ENCODE measurements at regions not wholly inside any gene's neighbourhood (a gene's known extent, or its start where the extent isn't known, plus 50 kb on each side); places are given as distances from the start of the nearest gene placed in this dataset.

DNA sequence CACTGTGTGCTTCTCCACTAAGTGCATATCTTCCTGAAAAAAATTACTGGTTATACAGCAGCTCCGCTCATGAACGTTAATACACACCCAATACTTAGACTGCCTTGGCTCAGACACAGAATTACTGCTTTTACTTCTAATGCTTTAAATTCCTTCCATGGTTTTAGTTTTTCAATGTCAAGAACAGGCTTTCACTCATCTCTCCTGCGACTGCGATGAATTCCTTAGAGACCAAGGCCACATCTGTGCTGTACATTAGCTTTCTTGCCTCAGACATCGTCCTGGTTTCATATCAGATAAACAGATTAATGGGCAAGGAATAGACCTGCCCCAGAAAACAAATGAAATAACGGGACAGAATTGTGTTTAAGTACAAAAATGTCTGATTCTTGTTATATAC lies 120.2 kb downstream of the CYP26A1 start:
- intact Hi-C loops (cut with DNase I) = no loop called here
- DNase-seq = no peak
- Histone ChIP-seq H3K9ac (ENCODE audit: low read length in 3 of 3) (no peak overlapping the region), H3K4me3 (ENCODE audit: low read length in 3 of 3) (no peak overlapping the region), H3K9me3 (ENCODE audit: control insufficient read depth in 2 of 3, insufficient read depth in 1 of 3, low read length in 3 of 3) (no peaks in the 10 kb centered on the region), H3K36me3 (ENCODE audit: control insufficient read depth in 2 of 3, insufficient read depth in 3 of 3, low read length in 3 of 3) (no peaks in the 10 kb centered on the region), H3K4me1 (ENCODE audit: control insufficient read depth in 2 of 3, insufficient read depth in 2 of 3, low read depth in 1 of 3, low read length in 3 of 3) (peaks cover 0 to 2% (median 0%) of the 10 kb centered on the region in 3 donors), H3K27me3 (ENCODE audit: control insufficient read depth, insufficient read depth, low read length) (no peaks in the 10 kb centered on the region), H3K27ac (ENCODE audit: low read depth in 2 of 2, low read length in 2 of 2) (no peak overlapping the region)
- FAIRE-seq = no peak
- TF ChIP-seq, protein P1, sequence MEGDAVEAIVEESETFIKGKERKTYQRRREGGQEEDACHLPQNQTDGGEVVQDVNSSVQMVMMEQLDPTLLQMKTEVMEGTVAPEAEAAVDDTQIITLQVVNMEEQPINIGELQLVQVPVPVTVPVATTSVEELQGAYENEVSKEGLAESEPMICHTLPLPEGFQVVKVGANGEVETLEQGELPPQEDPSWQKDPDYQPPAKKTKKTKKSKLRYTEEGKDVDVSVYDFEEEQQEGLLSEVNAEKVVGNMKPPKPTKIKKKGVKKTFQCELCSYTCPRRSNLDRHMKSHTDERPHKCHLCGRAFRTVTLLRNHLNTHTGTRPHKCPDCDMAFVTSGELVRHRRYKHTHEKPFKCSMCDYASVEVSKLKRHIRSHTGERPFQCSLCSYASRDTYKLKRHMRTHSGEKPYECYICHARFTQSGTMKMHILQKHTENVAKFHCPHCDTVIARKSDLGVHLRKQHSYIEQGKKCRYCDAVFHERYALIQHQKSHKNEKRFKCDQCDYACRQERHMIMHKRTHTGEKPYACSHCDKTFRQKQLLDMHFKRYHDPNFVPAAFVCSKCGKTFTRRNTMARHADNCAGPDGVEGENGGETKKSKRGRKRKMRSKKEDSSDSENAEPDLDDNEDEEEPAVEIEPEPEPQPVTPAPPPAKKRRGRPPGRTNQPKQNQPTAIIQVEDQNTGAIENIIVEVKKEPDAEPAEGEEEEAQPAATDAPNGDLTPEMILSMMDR (IDR thresholded peaks at IDR 0.05; ENCODE audit: borderline replicate concordance, extremely low read depth, insufficient read depth) = no peak

GRCh38 chr10:93198401-93199131 lies 124.9 kb downstream of the CYP26A1 start:
- Histone ChIP-seq H3K27ac (ENCODE audit: low read depth in 2 of 2, low read length in 2 of 2) (peak overlapping the region in 1 of 2 donors; percentile 41), H3K4me3 (ENCODE audit: low read length in 3 of 3) (peak overlapping the region; percentile 28 to 65 (median 58)), H3K4me1 (ENCODE audit: control insufficient read depth in 2 of 3, insufficient read depth in 2 of 3, low read depth in 1 of 3, low read length in 3 of 3) (peaks cover 0 to 6% (median 4%) of the 10 kb centered on the region in 3 donors), H3K9me3 (ENCODE audit: control insufficient read depth in 2 of 3, insufficient read depth in 1 of 3, low read length in 3 of 3) (no peaks in the 10 kb centered on the region), H3K9ac (ENCODE audit: low read length in 3 of 3) (peak overlapping the region in 2 of 3 donors; percentile 3 to 16), H3K36me3 (ENCODE audit: control insufficient read depth in 2 of 3, insufficient read depth in 3 of 3, low read length in 3 of 3) (no peaks in the 10 kb centered on the region), H3K27me3 (ENCODE audit: control insufficient read depth, insufficient read depth, low read length) (no peaks in the 10 kb centered on the region)
- TF ChIP-seq, protein P1 (IDR thresholded peaks at IDR 0.05; ENCODE audit: borderline replicate concordance, extremely low read depth, insufficient read depth) = no peak
- peak in 4 of 5 donors; percentile 48 to 78 (median 64) for DNase-seq
- FAIRE-seq = no peak
- intact Hi-C loops (cut with DNase I) = no loop called here

- Histone ChIP-seq H3K9me3 (ENCODE audit: control insufficient read depth in 2 of 3, insufficient read depth in 1 of 3, low read length in 3 of 3) (no peaks in the 10 kb centered on the region), H3K9ac (ENCODE audit: low read length in 3 of 3) (peak overlapping the region in 2 of 3 donors; percentile 3 to 16)
- FAIRE-seq = peak; percentile 19
These were observed 125.6 kb downstream of the CYP26A1 start for GRCh38 chr10:93199191-93199751.

More at GRCh38 chr10:93199191-93199751, 125.6 kb downstream of the CYP26A1 start:
- TF ChIP-seq, protein P1 (IDR thresholded peaks at IDR 0.05; ENCODE audit: borderline replicate concordance, extremely low read depth, insufficient read depth) = no peak
- Histone ChIP-seq H3K36me3 (ENCODE audit: control insufficient read depth in 2 of 3, insufficient read depth in 3 of 3, low read length in 3 of 3) (no peaks in the 10 kb centered on the region), H3K4me3 (ENCODE audit: low read length in 3 of 3) (peak overlapping the region; percentile 28 to 65 (median 58)), H3K27ac (ENCODE audit: low read depth in 2 of 2, low read length in 2 of 2) (peak overlapping the region; percentile 1 to 41), H3K27me3 (ENCODE audit: control insufficient read depth, insufficient read depth, low read length) (no peaks in the 10 kb centered on the region), H3K4me1 (ENCODE audit: control insufficient read depth in 2 of 3, insufficient read depth in 2 of 3, low read depth in 1 of 3, low read length in 3 of 3) (peaks cover 0 to 6% (median 4%) of the 10 kb centered on the region in 3 donors)
- intact Hi-C loops (cut with DNase I) = no loop called here
- peak; percentile 70 to 93 (median 84) for DNase-seq

Data from kidney (tissue), 13 donors.